ENCODE measurements at regions not wholly inside any gene's neighbourhood (a gene's known extent, or its start where the extent isn't known, plus 50 kb on each side); places are given as distances from the start of the nearest gene placed in this dataset.

DNA sequence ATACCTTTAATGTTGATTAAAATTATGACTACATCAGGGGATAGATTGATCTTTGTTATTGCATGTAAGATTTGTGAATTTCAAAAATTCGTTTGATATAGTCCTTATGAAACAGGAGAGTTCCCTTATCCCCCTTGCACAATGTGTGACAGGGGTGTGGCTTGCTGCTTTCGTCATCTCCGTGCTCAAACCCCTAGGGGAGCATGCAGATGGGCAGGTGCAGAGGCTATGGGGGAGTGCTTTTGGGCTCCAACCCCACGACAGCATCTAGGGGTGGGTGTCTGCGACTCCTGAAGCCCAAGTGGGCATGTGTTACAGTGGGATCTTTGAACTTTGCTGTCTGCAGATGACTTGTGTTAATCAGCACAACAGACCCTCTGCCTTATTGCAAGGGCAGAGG lies 360.1 kb upstream of the GOLIM4 start:
- TF ChIP-seq, protein P1, sequence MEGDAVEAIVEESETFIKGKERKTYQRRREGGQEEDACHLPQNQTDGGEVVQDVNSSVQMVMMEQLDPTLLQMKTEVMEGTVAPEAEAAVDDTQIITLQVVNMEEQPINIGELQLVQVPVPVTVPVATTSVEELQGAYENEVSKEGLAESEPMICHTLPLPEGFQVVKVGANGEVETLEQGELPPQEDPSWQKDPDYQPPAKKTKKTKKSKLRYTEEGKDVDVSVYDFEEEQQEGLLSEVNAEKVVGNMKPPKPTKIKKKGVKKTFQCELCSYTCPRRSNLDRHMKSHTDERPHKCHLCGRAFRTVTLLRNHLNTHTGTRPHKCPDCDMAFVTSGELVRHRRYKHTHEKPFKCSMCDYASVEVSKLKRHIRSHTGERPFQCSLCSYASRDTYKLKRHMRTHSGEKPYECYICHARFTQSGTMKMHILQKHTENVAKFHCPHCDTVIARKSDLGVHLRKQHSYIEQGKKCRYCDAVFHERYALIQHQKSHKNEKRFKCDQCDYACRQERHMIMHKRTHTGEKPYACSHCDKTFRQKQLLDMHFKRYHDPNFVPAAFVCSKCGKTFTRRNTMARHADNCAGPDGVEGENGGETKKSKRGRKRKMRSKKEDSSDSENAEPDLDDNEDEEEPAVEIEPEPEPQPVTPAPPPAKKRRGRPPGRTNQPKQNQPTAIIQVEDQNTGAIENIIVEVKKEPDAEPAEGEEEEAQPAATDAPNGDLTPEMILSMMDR (IDR thresholded peaks at IDR 0.05) = no peak
- TF ChIP-seq POLR2A (IDR thresholded peaks at IDR 0.05) = no peak

Data from adrenal gland (tissue), 5 donors.